HUES48 (cell line): ENCODE measurements at regions not wholly inside any gene's neighbourhood (a gene's known extent, or its start where the extent isn't known, plus 50 kb on each side); places are given as distances from the start of the nearest gene placed in this dataset.
"Not testable (repeated sequence)": the region's sequence is repeated elsewhere in the genome, so short reads cannot be mapped to it uniquely, and the experiment has no call there.

ENCODE experiments used
- H3K27ac ChIP-seq: one replicate; pipeline ENCODE4 v1.7.0; 2013; ENCODE audit warnings: low read depth, low read length, inconsistent platforms
- H3K27me3 ChIP-seq: 2 replicates; pipeline ENCODE4 v1.6.1; 2013; ENCODE audit warnings: mild to moderate bottlenecking, low read length; ENCODE audit not compliant: control insufficient read depth, insufficient read depth
- H3K36me3 ChIP-seq: 2 replicates; pipeline ENCODE4 v1.6.1; 2013; ENCODE audit warnings: low read length; ENCODE audit not compliant: control insufficient read depth, insufficient read depth
- H3K4me1 ChIP-seq: 2 replicates; pipeline ENCODE4 v1.6.1; 2013; ENCODE audit warnings: mild to moderate bottlenecking, low read length; ENCODE audit not compliant: control insufficient read depth, insufficient read depth
- H3K4me3 ChIP-seq: 2 replicates; pipeline ENCODE4 v1.5.1; 2013; ENCODE audit warnings: mild to moderate bottlenecking, low read depth, low read length
- H3K9ac ChIP-seq: 2 replicates; pipeline ENCODE4 v1.6.1; 2013; ENCODE audit warnings: mild to moderate bottlenecking, low read depth, low read length, moderate library complexity
- H3K9me3 ChIP-seq: 2 replicates; pipeline ENCODE4 v1.6.1; 2013; ENCODE audit warnings: low read length; ENCODE audit not compliant: control insufficient read depth, insufficient read depth

DNA sequence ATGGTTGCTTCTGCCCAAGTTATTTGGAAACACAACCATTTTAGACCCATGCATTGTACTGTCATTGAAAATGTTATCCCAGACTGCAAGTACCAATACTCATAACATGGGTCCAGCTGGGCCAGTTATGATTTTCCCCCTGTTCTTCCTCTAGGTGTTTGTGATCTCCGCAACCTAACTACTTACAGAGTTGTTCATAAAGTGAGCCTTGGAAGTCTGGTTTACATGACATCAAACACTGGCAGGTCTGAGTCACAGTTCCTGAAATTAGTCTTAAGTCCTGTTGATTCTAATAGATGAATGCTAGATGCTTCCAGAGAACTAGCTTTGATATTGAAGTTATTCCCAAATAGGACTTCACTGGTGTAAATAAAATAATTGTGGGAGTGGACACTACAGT is 487.0 kb downstream of the MED13L start:
- Histone ChIP-seq H3K9ac (no peak overlapping the region), H3K9me3 (no peaks in the 10 kb centered on the region), H3K27ac (no peak overlapping the region), H3K4me1 (no peaks in the 10 kb centered on the region), H3K27me3 (no peaks in the 10 kb centered on the region), H3K4me3 (no peak overlapping the region), H3K36me3 (no peaks in the 10 kb centered on the region)

DNA sequence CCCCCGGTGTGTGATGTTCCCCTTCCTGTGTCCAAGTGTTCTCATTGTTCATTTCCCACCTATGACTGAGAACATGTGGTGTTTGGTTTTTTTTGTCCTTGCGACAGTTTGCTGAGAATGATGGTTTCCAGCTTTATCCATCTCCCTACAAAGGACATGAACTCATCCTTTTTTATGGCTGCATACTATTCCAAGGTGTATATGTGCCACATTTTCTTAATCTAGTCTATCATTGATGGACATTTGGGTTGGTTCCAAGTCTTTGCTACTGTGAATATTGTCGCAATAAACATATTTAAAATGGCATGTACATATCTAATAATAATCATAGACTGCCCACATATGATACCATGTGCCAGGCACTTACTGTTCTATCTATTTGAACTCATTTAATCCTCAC is 491.0 kb downstream of the MED13L start:
- H3K4me1 ChIP-seq, H3K27ac ChIP-seq, H3K9me3 ChIP-seq, H3K4me3 ChIP-seq, H3K9ac ChIP-seq, H3K27me3 ChIP-seq, H3K36me3 ChIP-seq: not testable (repeated sequence)

DNA sequence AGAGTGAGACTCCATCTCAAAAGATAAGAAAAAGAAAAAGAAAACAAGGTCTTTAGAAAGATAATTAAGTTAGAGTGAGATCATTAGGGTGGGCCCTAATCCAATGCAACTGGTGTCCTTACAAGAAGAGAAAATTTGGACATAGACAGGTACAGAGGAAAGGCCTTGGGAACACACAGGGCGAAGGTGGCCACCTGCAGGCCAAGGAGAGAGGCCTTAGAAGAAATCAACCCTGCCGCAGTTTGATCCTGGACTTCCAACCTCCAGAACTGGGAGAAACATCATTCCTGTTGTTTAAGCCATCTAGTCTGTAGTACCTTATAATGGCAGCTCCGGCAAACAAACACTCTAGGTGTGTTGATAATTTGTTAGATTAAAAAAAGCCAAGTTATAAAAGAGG is 491.9 kb downstream of the MED13L start:
- H3K36me3 ChIP-seq: no peaks in the 10 kb centered on the region
- no peaks in the 10 kb centered on the region for H3K4me1 ChIP-seq
- H3K9me3 ChIP-seq: no peaks in the 10 kb centered on the region
- H3K4me3 ChIP-seq: no peak overlapping the region
- H3K27ac ChIP-seq: no peak overlapping the region
- H3K9ac ChIP-seq: no peak overlapping the region
- no peaks in the 10 kb centered on the region for H3K27me3 ChIP-seq

DNA sequence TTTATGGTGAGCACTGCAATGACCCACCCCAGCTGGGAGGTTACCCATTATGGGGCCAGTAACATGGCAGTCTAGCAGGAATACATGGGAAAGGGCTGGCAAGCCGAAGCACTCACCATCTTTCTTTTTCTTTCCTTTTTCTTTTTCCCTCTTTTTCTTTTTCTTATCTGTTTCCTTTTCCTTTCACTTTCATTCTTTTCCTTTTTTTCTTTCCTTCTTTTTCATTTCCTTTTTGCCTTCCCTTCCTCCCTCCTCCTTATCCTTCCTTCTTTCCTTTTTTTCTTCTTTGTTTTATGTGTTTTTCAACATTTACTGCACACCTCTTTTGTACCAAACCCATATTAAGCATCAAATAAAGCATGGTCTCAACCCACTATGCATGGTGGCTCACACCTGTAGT is 501.1 kb downstream of the MED13L start:
- no peak overlapping the region for H3K9ac ChIP-seq
- H3K4me3 ChIP-seq: no peak overlapping the region
- H3K9me3 ChIP-seq: no peaks in the 10 kb centered on the region
- no peaks in the 10 kb centered on the region for H3K36me3 ChIP-seq
- H3K27ac ChIP-seq: no peak overlapping the region
- no peaks in the 10 kb centered on the region for H3K4me1 ChIP-seq
- no peaks in the 10 kb centered on the region for H3K27me3 ChIP-seq

DNA sequence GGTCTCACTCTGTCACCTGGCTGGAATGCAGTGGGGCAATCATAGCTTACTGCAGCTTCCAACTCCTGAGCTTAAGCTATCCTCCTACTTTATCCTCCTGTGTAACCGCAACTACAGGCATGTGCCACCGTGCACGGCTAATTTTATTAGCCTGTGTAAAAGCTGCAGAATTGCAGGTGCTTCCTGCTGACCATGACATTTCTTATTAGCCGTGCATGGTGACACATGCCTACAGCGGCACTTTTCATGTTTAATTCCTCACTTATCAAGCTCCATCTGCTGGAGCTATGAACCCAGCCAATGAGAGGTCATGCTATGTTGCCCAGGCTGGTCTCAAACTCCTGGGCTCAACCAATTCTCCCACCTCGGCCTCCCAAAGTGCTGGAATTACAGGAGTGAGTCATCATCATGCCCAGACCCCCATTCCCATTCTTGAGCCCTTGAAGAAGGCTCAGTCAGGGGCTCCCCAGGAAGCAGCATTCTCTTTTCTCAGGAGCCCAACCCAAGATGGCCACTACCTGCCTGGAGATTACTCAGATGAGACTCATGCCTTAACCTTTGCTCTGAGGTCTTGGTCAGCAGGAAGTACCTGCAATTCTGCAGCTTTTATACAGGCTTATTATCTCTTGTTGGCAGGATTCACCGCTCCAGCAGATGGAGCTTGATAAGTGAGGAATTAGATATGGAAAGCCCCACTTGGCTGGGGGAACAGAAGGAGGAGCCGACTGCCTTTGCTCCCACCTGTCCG is 503.2 kb downstream of the MED13L start:
- Histone ChIP-seq H3K4me1 (no peaks in the 10 kb centered on the region), H3K36me3 (no peaks in the 10 kb centered on the region), H3K27me3 (no peaks in the 10 kb centered on the region), H3K27ac (no peak overlapping the region), H3K9ac (no peak overlapping the region), H3K9me3 (no peaks in the 10 kb centered on the region), H3K4me3 (no peak overlapping the region)

DNA sequence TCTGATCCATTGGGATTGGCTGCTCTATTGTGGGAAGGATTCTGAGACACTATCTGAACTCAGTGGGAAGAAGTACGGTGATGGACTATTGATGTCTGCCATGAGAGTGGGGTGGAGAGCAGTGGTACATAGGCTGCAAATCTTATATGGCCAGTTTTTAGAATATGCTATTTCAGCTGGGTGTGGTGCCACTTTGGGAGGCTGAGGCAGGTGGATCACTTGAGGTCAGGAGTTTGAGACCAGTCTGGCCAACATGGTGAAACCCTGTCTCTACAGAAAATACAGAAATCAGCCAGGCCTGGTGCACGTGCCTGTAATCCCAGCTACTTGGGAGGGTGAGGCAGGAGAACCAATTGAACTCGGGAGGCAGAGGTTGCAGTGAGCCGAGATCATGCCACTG is 505.9 kb downstream of the MED13L start:
- no peaks in the 10 kb centered on the region for H3K36me3 ChIP-seq
- no peaks in the 10 kb centered on the region for H3K9me3 ChIP-seq
- no peak overlapping the region for H3K27ac ChIP-seq
- H3K9ac ChIP-seq: no peak overlapping the region
- H3K27me3 ChIP-seq: no peaks in the 10 kb centered on the region
- no peak overlapping the region for H3K4me3 ChIP-seq
- H3K4me1 ChIP-seq: no peaks in the 10 kb centered on the region

DNA sequence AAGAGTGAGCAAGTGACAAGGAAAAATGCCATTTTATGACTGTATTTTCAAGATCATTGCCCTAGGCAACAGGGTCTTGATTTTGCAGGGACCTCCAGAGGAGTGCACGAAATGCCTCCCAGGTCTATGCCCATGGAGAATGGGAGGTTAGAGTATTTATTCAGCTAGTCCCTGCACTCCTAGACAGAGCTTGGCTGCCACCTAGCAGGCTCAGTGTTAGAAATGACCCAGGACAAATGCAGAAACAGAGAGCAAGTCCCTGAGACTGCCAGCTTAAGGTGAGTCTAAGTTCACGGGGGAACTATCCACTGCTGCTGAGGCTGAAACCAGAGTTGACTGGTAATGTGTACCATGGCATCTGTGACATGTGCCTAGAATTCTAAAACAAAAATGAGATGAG is 506.4 kb downstream of the MED13L start:
- H3K9me3 ChIP-seq: no peaks in the 10 kb centered on the region
- H3K27ac ChIP-seq: no peak overlapping the region
- H3K36me3 ChIP-seq: no peaks in the 10 kb centered on the region
- no peaks in the 10 kb centered on the region for H3K4me1 ChIP-seq
- no peaks in the 10 kb centered on the region for H3K27me3 ChIP-seq
- H3K4me3 ChIP-seq: no peak overlapping the region
- no peak overlapping the region for H3K9ac ChIP-seq

DNA sequence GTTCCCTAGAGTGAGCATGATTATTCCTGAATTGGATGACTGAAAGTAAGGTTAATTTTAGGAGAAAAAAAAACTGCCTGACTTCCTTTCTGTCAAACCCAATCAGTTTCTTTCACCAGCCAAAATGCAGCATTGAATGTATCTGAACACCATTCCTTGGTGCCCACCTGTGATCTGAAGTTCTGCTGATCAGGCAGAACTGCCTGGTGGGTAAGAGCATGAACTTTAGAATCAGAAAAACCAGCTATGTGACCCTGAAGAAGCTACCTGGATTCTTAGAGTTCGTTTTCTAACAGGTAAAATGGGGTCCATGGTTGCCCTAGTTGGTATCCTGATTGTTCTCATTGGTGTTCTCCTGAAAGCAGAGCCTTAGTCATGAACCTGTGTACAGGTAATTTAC is 506.9 kb downstream of the MED13L start:
- no peaks in the 10 kb centered on the region for H3K4me1 ChIP-seq
- H3K36me3 ChIP-seq: no peaks in the 10 kb centered on the region
- no peaks in the 10 kb centered on the region for H3K9me3 ChIP-seq
- no peak overlapping the region for H3K4me3 ChIP-seq
- H3K27ac ChIP-seq: no peak overlapping the region
- H3K9ac ChIP-seq: no peak overlapping the region
- no peaks in the 10 kb centered on the region for H3K27me3 ChIP-seq

DNA sequence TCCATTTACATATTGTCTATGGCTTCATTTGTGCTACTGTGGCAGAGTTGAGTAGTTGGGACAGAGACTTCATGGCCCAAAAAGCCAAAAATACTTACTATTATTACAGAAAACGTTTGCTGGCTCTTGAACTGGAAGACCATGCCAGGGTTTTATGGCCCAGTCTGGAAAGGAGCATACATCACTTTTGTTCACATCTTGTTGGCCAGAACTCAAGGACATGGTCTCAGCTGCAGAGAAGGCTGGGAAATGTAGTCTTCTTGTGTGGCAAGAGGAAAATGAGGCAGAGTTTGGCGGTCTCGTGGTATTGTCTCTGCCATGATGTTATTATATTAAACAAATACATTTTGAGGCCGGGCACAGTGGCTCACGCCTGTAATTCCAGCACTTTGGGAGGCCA is 509.6 kb downstream of the MED13L start:
- H3K9me3 ChIP-seq: no peaks in the 10 kb centered on the region

DNA sequence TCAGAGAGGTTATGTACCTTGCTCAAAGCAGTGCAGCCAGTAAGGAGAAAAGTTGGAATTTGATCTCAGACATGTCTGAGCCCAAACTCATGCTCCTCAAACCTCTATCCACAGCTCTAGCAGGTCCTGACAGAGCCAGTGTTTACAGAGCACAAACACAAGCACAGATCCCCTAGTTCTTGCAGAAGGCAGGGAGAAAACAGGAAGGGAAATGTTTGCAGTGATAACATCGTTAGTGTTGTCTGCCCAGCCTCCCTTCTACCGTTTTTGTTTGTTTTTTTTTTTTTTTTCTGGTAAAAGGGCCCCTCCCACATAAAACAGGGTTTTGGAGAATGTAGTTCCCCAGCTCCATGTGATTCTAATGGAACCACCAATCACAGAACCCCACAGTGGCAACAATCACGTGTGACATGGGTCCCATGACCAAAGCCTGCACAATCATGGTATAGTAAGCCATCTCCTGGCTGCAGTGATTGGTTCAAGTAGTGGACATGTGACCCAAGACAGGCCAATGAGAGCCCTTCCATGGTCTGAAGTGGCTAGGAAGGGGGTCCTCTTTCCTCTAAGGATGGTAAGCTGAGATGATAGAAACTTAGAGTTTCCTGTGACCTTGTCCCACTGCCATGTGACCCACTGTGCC is 513.4 kb downstream of the MED13L start:
- H3K27ac ChIP-seq: no peak overlapping the region
- H3K36me3 ChIP-seq: no peaks in the 10 kb centered on the region
- H3K4me1 ChIP-seq: no peaks in the 10 kb centered on the region
- no peaks in the 10 kb centered on the region for H3K27me3 ChIP-seq
- H3K4me3 ChIP-seq: no peak overlapping the region
- H3K9ac ChIP-seq: no peak overlapping the region
- H3K9me3 ChIP-seq: no peaks in the 10 kb centered on the region

More for the DNA sequence above, 509.6 kb downstream of the MED13L start:
- Histone ChIP-seq H3K9ac (no peak overlapping the region), H3K27ac (no peak overlapping the region), H3K36me3 (no peaks in the 10 kb centered on the region), H3K27me3 (no peaks in the 10 kb centered on the region), H3K4me3 (no peak overlapping the region), H3K4me1 (no peaks in the 10 kb centered on the region)

DNA sequence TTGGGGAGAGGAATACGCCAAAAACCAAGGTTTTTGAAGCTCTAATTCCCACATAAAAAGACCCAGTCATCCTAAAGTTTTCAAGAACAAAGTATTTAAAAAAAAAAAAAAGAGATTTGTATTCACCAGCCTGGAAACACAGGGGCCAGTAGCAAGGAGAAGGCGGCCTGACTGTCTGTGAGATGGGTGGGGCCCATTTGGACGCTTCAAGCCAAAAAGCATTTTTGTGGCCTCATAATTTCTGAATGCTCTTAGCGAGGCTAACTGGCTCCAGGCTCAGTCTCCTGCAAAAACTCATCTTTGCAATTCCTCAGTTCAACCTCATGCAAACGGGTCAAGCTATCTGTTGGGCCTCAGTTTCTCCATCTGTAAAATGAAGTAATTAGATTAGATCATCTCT is 514.1 kb downstream of the MED13L start:
- H3K36me3 ChIP-seq: no peaks in the 10 kb centered on the region
- H3K9me3 ChIP-seq: no peaks in the 10 kb centered on the region
- H3K27me3 ChIP-seq: no peaks in the 10 kb centered on the region
- H3K27ac ChIP-seq: no peak overlapping the region
- H3K4me1 ChIP-seq: peaks cover 5% of the 10 kb centered on the region; the same call in 1 of the 2 replicates
- H3K4me3 ChIP-seq: no peak overlapping the region
- H3K9ac ChIP-seq: no peak overlapping the region
